H1 (cell line): ENCODE measurements at regions not wholly inside any gene's neighbourhood (a gene's known extent, or its start where the extent isn't known, plus 50 kb on each side); places are given as distances from the start of the nearest gene placed in this dataset.

Experiments used
- CTCF ChIA-PET: fragments of 300-600 bp; sonication (Branson Sonifier 250); formaldehyde crosslinking; loops from one replicate; lab custom pipeline; 2021; ENCODE audit not compliant: partially characterized antibody; lab: Charles Lee
- POLR2A ChIA-PET: fragments of 300-600 bp; sonication (Branson Sonifier 250); formaldehyde crosslinking; loops from one replicate; lab custom pipeline; 2021; ENCODE audit warnings: inconsistent platforms; ENCODE audit not compliant: partially characterized antibody; lab: Charles Lee
- DNase-seq, 2 experiments: peaks; one replicate each; pipeline versions ENCODE4 v3.0.0 to v3.0.0-alpha.2; 2010 to 2022; ENCODE audit warnings: low spot score in 2 of 2, low read depth in 1 of 2, mixed read lengths in 1 of 2
- FAIRE-seq: peaks from 2 replicates; lab custom pipeline; 2011; peaks lifted over from hg19 to GRCh38; lab: Jason Lieb, UNC
- H2AFZ ChIP-seq: 2 replicates; pipeline ENCODE4 v1.8.1; 2012; ENCODE audit warnings: low read length, inconsistent platforms
- H2AK5ac ChIP-seq: 2 replicates; pipeline ENCODE4 v1.6.1; 2013; ENCODE audit warnings: low read depth, low read length
- H2BK120ac ChIP-seq: replicated peaks from 2 replicates; pipeline ENCODE3; 2013; ENCODE audit warnings: low read depth, low read length, inconsistent platforms
- H2BK12ac ChIP-seq: 2 replicates; pipeline ENCODE4 v1.6.1; 2013; ENCODE audit warnings: low read depth, low read length
- H2BK15ac ChIP-seq: 2 replicates; pipeline ENCODE4 v1.6.1; 2013; ENCODE audit warnings: low read length
- H2BK20ac ChIP-seq: 2 replicates; pipeline ENCODE4 v1.6.1; 2013; ENCODE audit warnings: low read length
- H2BK5ac ChIP-seq: 2 replicates; pipeline ENCODE4 v1.6.1; 2013; ENCODE audit warnings: low read depth, low read length
- H3K14ac ChIP-seq: 2 replicates; pipeline ENCODE4 v1.6.1; 2013; ENCODE audit warnings: inconsistent platforms; ENCODE audit not compliant: insufficient read length
- H3K18ac ChIP-seq: 2 replicates; pipeline ENCODE4 v1.6.1; 2013; ENCODE audit warnings: low read length; ENCODE audit errors: extremely low read depth
- H3K23ac ChIP-seq: 2 replicates; pipeline ENCODE4 v1.6.1; 2013; ENCODE audit warnings: inconsistent platforms; ENCODE audit not compliant: insufficient read length
- H3K23me2 ChIP-seq: 2 replicates; pipeline ENCODE4 v1.6.1; 2013; ENCODE audit warnings: low read depth, low read length
- H3K27ac ChIP-seq: 2 replicates; pipeline ENCODE4 v1.6.1; 2011; ENCODE audit warnings: low read depth, low read length, inconsistent platforms
- H3K27me3 ChIP-seq, 4 experiments: replicated peaks in 1 of 4; 1 replicate in 1 of 4; 2 replicates in 3 of 4; pipeline versions ENCODE4 v1.6.1 to v1.8.1; 2011 to 2013; ENCODE audit warnings: low read length in 3 of 4, mild to moderate bottlenecking in 3 of 4, inconsistent platforms in 2 of 4, mixed read lengths in 2 of 4, moderate library complexity in 1 of 4; ENCODE audit not compliant: control insufficient read depth in 3 of 4, insufficient read depth in 3 of 4; ENCODE audit errors: extremely low read depth in 1 of 4
- H3K36me3 ChIP-seq, 4 experiments: 2 replicates each; pipeline versions ENCODE4 v1.6.1 to v1.8.1; 2011 to 2013; ENCODE audit warnings: mild to moderate bottlenecking in 4 of 4, low read length in 3 of 4, moderate library complexity in 2 of 4, control low read depth in 1 of 4, inconsistent platforms in 1 of 4; ENCODE audit not compliant: insufficient read depth in 4 of 4, control insufficient read depth in 2 of 4
- H3K4ac ChIP-seq: replicated peaks from 2 replicates; pipeline ENCODE3; 2013; ENCODE audit warnings: low read length, low read depth, mixed read lengths, inconsistent platforms; ENCODE audit not compliant: insufficient read length
- H3K4me1 ChIP-seq, 4 experiments: replicated peaks in 1 of 4; 1 replicate in 1 of 4; 2 replicates in 3 of 4; pipeline versions ENCODE4 v1.6.1 to v1.8.1; 2011 to 2013; ENCODE audit warnings: low read length in 3 of 4, inconsistent platforms in 2 of 4, mixed read lengths in 1 of 4; ENCODE audit not compliant: insufficient read depth in 4 of 4, control insufficient read depth in 3 of 4
- H3K4me2 ChIP-seq, 2 experiments: 2 replicates each; pipeline versions ENCODE4 v1.6.1 to v1.8.1; 2011 to 2013; ENCODE audit warnings: low read depth in 2 of 2, low read length in 2 of 2, control low read depth in 1 of 2, inconsistent platforms in 1 of 2, mild to moderate bottlenecking in 1 of 2; ENCODE audit not compliant: insufficient read depth in 1 of 2
- H3K4me3 ChIP-seq, 4 experiments: fragments of 200-600, 300-600 bp in 1 of 4; sonication (generic), shearing (Covaris generic), sonication (Bioruptor Twin) in 1 of 4; 2 replicates each; pipeline versions ENCODE4 v1.5.1 to v1.8.1; 2011 to 2016; ENCODE audit warnings: low read length in 4 of 4, low read depth in 3 of 4, control low read depth in 2 of 4, inconsistent platforms in 2 of 4, mild to moderate bottlenecking in 2 of 4, mixed read lengths in 1 of 4, moderate library complexity in 1 of 4; ENCODE audit not compliant: insufficient read depth in 2 of 4; ENCODE audit errors: extremely low read depth in 1 of 4
- H3K56ac ChIP-seq: replicated peaks from 2 replicates; pipeline ENCODE3; 2013; ENCODE audit warnings: low read depth, mild to moderate bottlenecking, mixed read lengths, low read length, inconsistent platforms; ENCODE audit not compliant: insufficient read length
- H3K79me1 ChIP-seq: 2 replicates; pipeline ENCODE4 v1.6.1; 2013; ENCODE audit warnings: low read depth, low read length, control low read depth
- H3K79me2 ChIP-seq, 2 experiments: 2 replicates each; pipeline versions ENCODE4 v1.6.1 to v1.8.1; 2012 to 2013; ENCODE audit warnings: low read length in 2 of 2, mild to moderate bottlenecking in 2 of 2, inconsistent platforms in 1 of 2; ENCODE audit not compliant: insufficient read depth in 2 of 2, control insufficient read depth in 1 of 2
- H3K9ac ChIP-seq, 4 experiments: replicated peaks in 1 of 4; 1 replicate in 1 of 4; 2 replicates in 3 of 4; pipeline versions ENCODE4 v1.6.1 to v1.8.1; 2011 to 2013; ENCODE audit warnings: low read depth in 3 of 4, low read length in 3 of 4, control low read depth in 2 of 4, mild to moderate bottlenecking in 2 of 4, moderate library complexity in 2 of 4, inconsistent platforms in 1 of 4; ENCODE audit errors: extremely low read depth in 1 of 4
- H3K9me3 ChIP-seq, 2 experiments: 2 replicates each; pipeline versions ENCODE4 v1.6.1 to v1.8.1; 2012 to 2013; ENCODE audit warnings: mild to moderate bottlenecking in 2 of 2, moderate library complexity in 2 of 2, control low read depth in 1 of 2, inconsistent platforms in 1 of 2, low read depth in 1 of 2, low read length in 1 of 2, mixed read lengths in 1 of 2; ENCODE audit not compliant: insufficient read depth in 2 of 2
- H4K20me1 ChIP-seq, 2 experiments: replicated peaks in 1 of 2; 2 replicates each; pipeline versions ENCODE3 to v1.8.1; 2011 to 2013; ENCODE audit warnings: inconsistent platforms in 2 of 2, low read length in 2 of 2, mild to moderate bottlenecking in 1 of 2; ENCODE audit not compliant: insufficient read depth in 2 of 2, control insufficient read depth in 1 of 2
- H4K5ac ChIP-seq: 2 replicates; pipeline ENCODE4 v1.6.1; 2013; ENCODE audit warnings: low read length, low read depth, mixed read lengths, inconsistent platforms; ENCODE audit not compliant: insufficient read length
- H4K8ac ChIP-seq: 2 replicates; pipeline ENCODE4 v1.8.0; 2013; ENCODE audit warnings: mild to moderate bottlenecking, moderate library complexity, low read length, inconsistent platforms; ENCODE audit not compliant: insufficient read depth; ENCODE audit errors: extremely low read depth
- H4K91ac ChIP-seq: replicated peaks from 2 replicates; pipeline ENCODE3; 2013; ENCODE audit warnings: low read length, mixed read lengths, inconsistent platforms; ENCODE audit not compliant: insufficient read length
- CHD2 ChIP-seq: IDR thresholded peaks from 2 replicates; pipeline ENCODE4 v1.6.1; 2012; ENCODE audit warnings: low read length, improper control_type of control experiment
- GABPA ChIP-seq: IDR thresholded peaks from 2 replicates; pipeline ENCODE4 v1.6.1; 2011; ENCODE audit warnings: mild to moderate bottlenecking, low read length, moderate library complexity, borderline replicate concordance; ENCODE audit not compliant: insufficient read depth
- GTF2F1 ChIP-seq: IDR thresholded peaks from 2 replicates; pipeline ENCODE4 v1.6.1; 2012; ENCODE audit warnings: low read depth, low read length, improper control_type of control experiment, borderline replicate concordance
- KDM5A ChIP-seq: fragments of 200-600 bp; IDR thresholded peaks from 2 replicates; pipeline ENCODE4 v1.7.1; 2012; ENCODE audit warnings: mild to moderate bottlenecking, low read length, inconsistent platforms, mixed read lengths
- RFX5 ChIP-seq: IDR thresholded peaks from 2 replicates; pipeline ENCODE4 v1.6.1; 2011; ENCODE audit warnings: low read depth, low read length, improper control_type of control experiment, borderline replicate concordance
- SIX5 ChIP-seq: IDR thresholded peaks from 2 replicates; pipeline ENCODE4 v1.6.1; 2011; ENCODE audit warnings: mild to moderate bottlenecking, low read depth, low read length
- WGBS, 2 experiments: shearing (Covaris generic) in 1 of 2; methylation state at CpG; one replicate each; pipeline versions ENCODE4 v1.1.6 to v1.1.7; 2013 to 2015; ENCODE audit warnings: low lambda C conversion rate in 2 of 2, mixed read lengths in 2 of 2, inconsistent platforms in 1 of 2, low coverage in 1 of 2, missing lambda C conversion rate in 1 of 2; ENCODE audit not compliant: insufficient replicate concordance in 2 of 2, insufficient coverage in 1 of 2, insufficient read length in 1 of 2; ENCODE audit errors: extremely low coverage in 1 of 2, missing lambda C conversion rate in 1 of 2; 5-methylcytosine and 5-hydroxymethylcytosine counted together
- TF ChIP-seq, protein P1 (sequence below), 3 experiments: IDR thresholded peaks; 1 replicate in 2 of 3; 2 replicates in 1 of 3; pipeline versions ENCODE4 v1.5.1 to v1.6.1; 2011; ENCODE audit warnings: low read length in 3 of 3, mild to moderate bottlenecking in 3 of 3, inconsistent platforms in 2 of 3, low read depth in 1 of 3, moderate library complexity in 1 of 3; ENCODE audit not compliant: insufficient read depth in 1 of 3; ENCODE audit errors: control extremely low read depth in 1 of 3

DNA sequence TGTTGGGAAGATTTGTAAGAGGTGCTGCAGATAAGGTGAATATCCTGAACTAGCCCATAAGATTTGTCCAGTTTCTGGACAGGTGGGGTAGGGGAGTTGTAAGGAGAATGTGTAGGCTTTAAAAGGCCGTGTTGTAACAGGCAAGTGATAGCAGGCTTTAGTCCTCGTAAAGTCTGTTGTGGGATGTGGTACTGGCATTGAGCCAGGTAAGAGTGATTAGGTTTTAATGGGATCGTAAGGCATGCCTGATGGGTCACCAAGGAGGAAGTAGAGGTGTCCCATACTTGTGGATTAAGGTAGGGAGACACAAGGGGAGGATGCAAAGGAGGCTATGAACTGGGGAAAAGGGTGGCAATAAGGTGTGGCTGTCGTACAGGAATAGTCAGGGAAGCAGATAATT is 256.9 kb upstream of the DKK2 start:
- no peak for FAIRE-seq
- no peaks in the 10 kb centered on the region for H3K79me2 ChIP-seq
- no peak overlapping the region for H3K4me2 ChIP-seq
- no peaks in the 10 kb centered on the region for H3K36me3 ChIP-seq
- no peak overlapping the region for H3K23ac ChIP-seq
- no peak overlapping the region for H3K4me3 ChIP-seq
- no peak overlapping the region for H2BK12ac ChIP-seq
- H3K4ac ChIP-seq: no peak overlapping the region
- no peak overlapping the region for H2BK120ac ChIP-seq
- no peak overlapping the region for H4K8ac ChIP-seq
- no peak overlapping the region for H4K91ac ChIP-seq
- H3K9ac ChIP-seq: no peak overlapping the region
- no peak overlapping the region for H2AFZ ChIP-seq
- 92% methylated on average over 4 of the region's 4 CpGs; no CpG with 5 or more reads in 1 of the 2 experiments for WGBS, 2 experiments
- TF ChIP-seq SIX5: no peak
- TF ChIP-seq, protein P1, sequence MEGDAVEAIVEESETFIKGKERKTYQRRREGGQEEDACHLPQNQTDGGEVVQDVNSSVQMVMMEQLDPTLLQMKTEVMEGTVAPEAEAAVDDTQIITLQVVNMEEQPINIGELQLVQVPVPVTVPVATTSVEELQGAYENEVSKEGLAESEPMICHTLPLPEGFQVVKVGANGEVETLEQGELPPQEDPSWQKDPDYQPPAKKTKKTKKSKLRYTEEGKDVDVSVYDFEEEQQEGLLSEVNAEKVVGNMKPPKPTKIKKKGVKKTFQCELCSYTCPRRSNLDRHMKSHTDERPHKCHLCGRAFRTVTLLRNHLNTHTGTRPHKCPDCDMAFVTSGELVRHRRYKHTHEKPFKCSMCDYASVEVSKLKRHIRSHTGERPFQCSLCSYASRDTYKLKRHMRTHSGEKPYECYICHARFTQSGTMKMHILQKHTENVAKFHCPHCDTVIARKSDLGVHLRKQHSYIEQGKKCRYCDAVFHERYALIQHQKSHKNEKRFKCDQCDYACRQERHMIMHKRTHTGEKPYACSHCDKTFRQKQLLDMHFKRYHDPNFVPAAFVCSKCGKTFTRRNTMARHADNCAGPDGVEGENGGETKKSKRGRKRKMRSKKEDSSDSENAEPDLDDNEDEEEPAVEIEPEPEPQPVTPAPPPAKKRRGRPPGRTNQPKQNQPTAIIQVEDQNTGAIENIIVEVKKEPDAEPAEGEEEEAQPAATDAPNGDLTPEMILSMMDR (IDR thresholded peaks at IDR 0.05; ENCODE audit: control extremely low read depth in 1 of 3, insufficient read depth in 1 of 3, low read depth in 1 of 3, low read length in 3 of 3): no peak
- no peak for TF ChIP-seq GABPA
- no peak for TF ChIP-seq CHD2
- TF ChIP-seq GTF2F1: no peak
- no peak for TF ChIP-seq RFX5
- TF ChIP-seq KDM5A: no peak
- no peak overlapping the region for H2BK20ac ChIP-seq
- H3K56ac ChIP-seq: no peak overlapping the region
- H3K23me2 ChIP-seq: no peaks in the 10 kb centered on the region
- no peak for DNase-seq
- no peak overlapping the region for H3K18ac ChIP-seq
- H2BK5ac ChIP-seq: no peak overlapping the region
- no peak overlapping the region for H2BK15ac ChIP-seq
- H4K20me1 ChIP-seq: no peaks in the 10 kb centered on the region
- no peaks in the 10 kb centered on the region for H3K27me3 ChIP-seq
- 0 out of 4 replicates have a peak, but pooled peaks cover 0 to 5% of the 10 kb centered on the region in 2 experiments for H3K9me3 ChIP-seq
- H3K14ac ChIP-seq: no peak overlapping the region
- no peak overlapping the region for H3K27ac ChIP-seq
- POLR2A ChIA-PET: no interaction called here
- H3K79me1 ChIP-seq: no peaks in the 10 kb centered on the region
- CTCF ChIA-PET: no interaction called here
- H3K4me1 ChIP-seq: no peaks in the 10 kb centered on the region
- no peak overlapping the region for H2AK5ac ChIP-seq
- H4K5ac ChIP-seq: no peak overlapping the region
